CD4-positive, alpha-beta T cell treated with Interleukin-21 for 1 hour (primary cell): ENCODE measurements at regions not wholly inside any gene's neighbourhood (a gene's known extent, or its start where the extent isn't known, plus 50 kb on each side); places are given as distances from the start of the nearest gene placed in this dataset.

Experiments used
- DNase-seq: peaks from one replicate; pipeline ENCODE4 v3.0.0-alpha.2; 2020

DNA sequence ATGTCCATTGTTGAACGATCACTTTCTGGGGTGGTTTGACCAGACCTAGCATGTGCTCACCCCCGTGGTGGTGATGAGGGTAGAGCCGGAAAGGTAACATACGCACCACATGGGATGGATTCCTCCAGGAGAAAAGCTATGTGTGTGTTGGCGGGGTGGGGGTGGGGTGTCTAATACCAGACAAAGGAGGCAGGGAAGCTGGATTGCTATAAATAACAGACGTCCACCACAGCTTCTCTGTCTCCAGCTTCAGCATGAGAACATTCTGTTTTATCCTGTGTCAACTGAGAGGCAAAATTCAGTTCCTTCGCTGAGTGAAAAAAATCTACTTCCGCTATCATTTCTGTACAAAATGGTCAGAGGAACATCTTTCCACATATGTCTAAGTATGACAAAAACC is 151.0 kb downstream of the PCSK1 start:
- DNase-seq, result no peak

DNA sequence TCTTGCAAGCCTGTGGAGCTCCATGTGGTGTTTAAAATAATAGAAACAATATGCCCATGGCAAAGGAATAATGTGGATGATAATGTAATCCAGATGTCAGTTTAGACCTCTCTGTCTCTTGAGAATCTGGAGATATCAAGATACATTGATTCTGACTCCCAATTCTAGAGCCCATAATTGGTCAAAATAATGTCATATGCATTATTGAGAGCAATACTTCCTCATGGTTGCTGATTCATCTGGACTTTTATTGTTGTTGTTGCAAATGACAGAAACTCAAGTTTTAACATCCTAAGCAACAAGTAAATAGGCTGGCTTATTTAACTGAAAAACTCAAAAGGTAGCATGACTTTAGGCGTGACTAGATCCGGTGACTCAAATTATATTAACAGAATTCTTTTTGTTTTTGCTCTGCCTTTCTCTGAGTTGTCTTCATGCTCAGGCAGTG is 152.1 kb downstream of the PCSK1 start:
- DNase-seq, result no peak

DNA sequence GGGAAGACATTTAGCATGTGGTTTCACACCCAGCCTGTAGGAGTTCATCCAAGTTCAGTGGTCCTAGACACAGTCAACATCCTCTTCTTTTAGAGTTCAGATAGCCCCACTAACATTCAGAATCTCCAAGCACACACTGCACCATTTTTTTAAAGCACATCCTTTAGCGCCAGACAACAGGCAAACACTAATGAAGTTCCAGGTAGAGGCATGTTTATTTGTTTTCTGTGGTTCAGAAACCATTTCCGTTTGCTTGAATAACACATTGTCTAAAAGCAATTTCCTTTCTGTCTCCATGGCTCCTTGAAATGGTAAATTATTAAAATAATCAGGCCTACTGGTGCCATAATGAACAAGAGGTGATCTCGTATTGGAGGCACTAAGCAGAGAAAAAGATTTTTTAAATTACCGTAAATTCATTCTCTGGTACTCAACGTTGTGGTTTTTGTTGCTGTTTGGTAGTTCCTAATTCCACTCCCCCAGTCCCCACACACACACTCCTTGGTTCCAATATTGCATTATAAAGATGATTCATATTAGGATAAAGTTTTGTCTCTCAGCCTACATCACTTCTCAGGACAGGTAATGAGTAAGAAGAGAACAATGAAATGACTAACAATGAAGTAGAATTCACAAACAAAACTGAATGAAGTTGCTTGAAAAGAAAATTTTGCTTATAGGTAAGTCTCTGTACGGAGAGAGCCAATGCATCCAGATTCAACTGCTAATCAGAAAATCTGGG is 153.1 kb downstream of the PCSK1 start:
- DNase-seq, result no peak

DNA sequence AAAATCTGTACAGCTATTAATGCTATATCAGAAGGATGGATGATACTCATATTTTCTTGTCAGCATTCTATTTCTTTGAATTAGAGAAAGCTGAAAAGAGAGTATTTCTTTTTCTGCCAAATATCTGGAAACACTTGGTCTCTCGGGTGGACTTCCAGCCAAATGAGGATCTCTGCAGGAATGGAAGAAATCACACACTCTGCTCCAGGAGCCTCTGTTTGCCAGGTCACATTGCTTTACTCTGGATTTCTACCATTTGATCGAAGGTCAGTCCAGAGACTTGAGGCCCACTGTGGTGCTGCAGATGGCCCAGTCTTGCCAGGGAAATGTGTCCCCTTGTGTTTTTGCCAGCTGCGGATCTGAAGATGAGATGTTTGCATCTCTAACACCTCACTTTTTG is 154.1 kb downstream of the PCSK1 start:
- no peak for DNase-seq

DNA sequence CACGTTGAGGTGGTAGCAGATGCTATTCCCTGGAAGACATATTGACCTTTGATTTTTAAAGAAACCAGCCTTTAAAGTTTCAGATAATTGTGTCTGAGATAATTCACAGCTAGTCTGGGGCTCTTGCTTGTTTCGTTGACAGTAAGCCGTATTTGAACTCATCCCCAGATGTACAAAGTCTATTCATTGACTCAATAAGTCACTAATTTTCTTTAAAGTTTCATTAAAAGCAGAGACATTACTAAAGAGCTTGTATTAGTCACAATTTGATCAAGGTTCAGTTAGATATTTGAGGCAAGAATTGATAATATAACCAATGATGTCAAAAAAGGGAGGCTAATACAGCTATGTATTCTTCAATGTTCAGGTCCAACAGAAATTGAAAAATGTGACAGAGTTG is 158.0 kb downstream of the PCSK1 start:
- DNase-seq, result no peak

DNA sequence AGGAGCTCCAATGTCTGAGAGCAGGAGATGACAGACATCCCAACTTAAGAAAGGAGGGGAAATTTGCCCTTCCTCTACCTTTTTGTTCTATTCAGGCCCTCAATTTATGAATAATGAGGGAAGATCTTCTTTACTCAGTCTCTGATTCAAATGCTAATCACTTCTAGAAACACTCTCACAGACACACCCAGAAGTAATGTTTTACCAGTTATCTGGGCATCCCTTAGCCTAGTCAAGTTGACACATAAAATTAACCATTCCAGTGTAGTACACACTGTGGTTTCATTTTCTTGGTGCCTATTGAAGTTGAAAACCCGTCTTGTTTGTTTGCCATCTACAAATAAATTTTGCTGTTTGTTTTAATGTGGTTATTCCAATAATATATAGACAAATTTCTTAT is 167.6 kb downstream of the PCSK1 start:
- DNase-seq, result no peak

DNA sequence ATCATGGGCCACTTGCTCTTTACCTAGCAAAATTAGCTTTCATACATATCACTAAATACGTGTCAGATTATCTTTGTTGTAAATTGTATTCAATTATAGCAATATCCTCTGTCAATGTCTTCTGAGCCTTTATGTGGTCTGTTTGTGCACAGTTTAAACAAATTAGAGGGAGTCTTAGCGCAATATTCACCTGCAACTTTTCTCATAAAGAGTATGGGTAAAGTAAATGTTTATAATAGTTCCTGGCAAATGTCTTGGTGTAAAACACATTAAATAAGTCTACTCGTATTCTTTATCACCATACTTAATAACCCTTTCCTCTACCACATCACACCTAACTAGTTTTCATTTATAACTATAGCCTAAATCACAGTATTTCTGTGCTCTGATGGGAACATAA is 169.0 kb downstream of the PCSK1 start:
- no peak for DNase-seq

DNA sequence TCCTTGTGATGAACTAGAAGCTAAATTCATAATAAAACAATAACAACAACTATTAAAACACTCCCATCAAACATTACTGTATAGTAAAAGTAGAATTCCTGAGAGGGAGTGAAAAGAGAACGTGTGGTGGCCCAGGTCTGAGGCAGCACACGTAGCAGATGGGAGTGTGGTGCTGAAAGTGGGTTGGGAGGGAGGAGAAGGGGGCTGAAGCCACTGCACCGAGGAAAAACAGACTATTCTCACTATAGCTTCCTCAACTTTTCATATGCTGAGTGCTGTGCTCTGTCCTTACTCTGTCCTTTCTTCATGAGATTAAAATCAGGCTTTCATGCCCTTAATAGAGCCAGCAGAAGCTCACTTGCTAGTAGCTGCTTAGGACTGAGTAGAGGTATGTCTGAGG is 170.9 kb downstream of the PCSK1 start:
- DNase-seq, result no peak

DNA sequence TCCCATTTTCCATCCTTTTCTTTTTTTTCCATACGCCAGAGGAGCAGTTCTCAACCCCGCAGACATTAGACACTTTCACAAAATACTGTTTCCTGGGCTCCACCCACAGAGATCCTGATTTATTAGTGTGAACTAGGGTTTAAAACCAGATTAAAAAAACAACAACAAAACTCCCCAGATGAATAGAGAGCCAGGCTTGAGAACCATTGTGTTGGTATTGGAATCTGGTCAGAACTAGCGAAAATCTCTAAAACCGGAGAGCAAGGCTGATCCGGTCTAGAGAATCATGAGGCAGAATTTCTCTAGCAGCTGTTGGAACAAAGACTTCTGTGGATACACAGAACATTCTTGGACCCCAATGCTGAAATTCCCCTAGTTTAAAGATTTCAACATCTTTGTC is 173.0 kb downstream of the PCSK1 start:
- DNase-seq, result no peak

DNA sequence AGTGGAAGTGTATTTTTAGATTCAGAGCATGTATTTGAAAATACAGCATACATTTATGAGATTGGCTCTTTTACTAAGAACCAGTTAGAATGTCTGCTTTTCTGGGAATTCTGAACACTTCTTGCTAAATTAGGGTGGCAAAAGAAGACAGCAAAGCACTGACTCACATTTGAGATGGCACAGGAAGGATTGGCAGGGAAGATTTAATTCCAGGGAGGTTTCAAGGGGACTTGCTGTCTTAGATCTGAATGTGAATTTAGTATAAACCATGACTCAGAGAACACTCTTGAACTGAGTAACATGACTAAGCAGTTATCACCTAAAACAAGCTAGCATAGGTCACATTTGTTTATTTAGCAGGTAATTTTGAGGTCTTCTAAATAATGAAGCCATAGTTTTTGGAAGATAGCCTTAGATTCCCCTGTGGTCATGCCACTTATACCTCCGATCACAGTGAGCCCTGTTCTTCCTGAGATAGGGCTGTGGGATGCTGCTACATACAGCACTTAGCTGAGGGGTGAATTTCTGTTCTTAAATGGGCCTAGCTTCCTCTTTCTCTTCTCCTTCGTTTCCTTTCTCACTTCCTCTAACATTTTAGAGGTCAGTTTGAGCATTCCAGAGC is 173.8 kb downstream of the PCSK1 start:
- DNase-seq, result no peak

DNA sequence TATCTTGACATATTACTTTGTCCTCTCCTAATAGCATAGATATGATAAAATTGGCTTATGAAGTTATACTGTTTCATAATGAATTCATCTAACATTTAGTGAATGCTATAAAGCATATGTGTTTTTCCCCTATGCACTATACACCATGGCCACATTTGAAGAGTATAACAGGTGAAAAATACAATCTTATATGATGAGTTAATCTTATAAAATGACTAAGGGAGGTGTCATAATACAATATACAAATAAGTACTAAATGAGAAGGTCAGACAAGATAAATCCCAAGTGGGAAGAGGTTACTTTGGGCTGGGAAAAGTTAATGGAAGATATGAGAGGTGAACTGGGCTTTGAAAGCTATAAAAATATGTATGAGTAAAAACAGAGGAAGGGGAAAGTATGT is 174.4 kb downstream of the PCSK1 start:
- no peak for DNase-seq

DNA sequence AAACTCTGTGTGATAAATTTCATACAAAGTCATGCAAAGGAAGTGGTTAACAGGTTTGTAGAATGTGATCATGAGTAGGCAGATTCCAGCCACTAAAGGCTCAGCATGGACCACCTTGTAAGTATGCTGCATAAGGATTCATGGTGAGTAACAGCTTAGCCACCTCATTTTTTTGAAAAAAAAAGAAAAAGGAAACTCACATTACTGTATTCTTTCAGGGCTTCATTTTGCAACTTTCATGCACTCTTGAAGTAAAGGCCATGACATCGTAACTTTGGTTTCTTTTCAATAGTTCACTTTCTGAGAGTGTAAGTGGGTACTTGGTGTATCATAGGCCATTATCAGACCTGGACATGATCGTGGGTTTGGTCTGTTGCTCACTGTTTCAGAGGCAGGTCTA is 175.1 kb downstream of the PCSK1 start:
- no peak for DNase-seq

DNA sequence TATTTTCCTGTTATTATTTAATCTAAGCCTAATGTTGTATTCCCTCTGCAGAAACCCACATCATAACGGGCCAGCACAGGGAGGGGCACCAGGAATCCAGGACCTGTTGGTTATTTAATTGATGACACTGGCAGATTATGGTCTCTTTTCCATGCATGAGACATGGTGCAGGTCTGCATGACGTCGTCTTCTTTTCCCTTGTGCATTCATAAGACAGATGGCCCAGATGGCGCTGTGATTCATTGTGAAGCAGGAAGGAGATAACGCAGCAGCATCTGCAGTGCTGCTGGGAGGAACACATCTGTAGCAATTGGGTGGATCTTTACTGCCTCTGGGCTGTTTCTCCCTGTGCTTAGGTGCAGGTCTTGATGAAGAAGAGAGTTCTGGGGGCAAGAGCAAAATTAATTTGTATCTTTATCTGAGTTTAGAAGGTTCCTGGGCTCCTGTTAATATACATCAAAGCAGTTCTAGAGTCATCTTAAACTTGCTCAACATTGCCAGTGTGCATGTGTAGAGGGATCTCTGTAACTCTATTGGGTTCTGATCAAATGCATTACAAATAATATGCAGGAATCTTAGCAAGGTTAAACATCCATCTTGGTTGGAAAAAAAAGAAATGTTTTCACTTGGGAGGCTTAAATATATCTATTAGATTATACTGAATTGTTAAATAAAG is 176.1 kb downstream of the PCSK1 start:
- no peak for DNase-seq

DNA sequence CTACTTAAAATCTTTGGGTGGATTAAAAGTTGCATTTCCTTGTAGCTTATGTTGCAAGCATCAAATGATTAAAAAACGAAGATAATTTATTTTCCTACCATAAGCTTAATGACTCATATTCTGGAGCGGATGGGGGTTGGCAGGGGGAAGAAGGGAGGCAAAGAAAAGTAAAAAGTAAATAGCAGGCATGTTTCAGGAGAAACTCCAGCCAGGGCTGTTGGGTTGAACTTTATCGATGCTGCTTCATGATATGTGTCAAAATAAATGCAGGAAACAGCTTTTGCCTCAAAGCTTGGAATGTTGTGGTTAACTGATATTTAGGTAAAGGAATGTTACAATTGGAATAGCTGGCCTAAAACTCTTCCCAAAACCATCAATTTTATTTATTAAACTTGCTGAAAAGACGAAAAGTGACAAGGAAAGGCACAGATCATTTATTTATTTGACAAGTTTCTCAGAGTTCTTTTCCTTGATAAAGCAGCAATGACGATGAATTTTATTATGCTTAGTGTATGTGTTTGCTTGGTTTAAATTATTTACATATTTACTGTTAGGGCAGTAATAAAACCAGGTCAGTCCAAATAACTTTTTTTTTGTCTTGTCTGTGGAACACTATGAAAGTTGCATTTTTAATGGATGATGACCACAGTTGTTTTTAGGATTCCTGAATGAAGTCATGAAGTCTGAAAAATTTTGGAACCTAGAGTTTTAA is 177.9 kb downstream of the PCSK1 start:
- DNase-seq, result no peak

DNA sequence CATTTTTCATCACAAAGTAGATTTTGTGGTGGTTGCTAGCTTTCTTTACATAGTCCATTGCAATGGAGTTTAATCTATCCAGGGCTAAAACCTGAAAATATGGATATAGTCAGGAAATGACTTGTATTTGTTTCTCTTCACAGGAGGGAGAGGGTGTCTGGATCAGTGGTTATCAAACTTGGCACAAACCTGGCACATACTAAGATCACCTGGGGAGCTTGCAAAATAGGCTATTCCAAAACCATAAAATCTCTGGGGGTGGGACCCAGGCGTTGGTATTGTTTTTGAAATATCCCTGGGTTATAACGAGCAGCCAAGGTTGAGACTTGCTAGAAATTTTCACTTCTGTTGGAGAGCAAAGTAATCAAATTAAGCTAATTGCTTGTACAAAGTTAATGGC is 179.9 kb downstream of the PCSK1 start:
- DNase-seq, result no peak

DNA sequence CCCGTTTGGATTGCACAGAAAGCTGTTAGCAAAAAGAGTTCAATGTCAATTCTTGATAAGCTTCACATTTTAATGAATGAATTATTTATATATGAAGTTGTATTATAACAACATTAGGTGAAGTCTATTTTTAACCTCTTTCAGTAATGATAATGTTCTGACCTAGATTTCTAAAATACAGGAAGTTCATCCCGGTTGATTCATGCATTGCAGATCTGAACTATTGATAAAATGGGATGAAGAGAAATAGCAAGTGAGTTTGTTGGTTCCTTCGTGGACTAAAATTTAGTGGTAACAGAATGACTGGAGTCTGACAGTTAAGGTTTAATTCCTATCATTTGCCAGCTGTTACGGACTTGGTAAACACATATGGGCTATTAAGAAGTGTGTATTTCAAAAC is 180.5 kb downstream of the PCSK1 start:
- no peak for DNase-seq

DNA sequence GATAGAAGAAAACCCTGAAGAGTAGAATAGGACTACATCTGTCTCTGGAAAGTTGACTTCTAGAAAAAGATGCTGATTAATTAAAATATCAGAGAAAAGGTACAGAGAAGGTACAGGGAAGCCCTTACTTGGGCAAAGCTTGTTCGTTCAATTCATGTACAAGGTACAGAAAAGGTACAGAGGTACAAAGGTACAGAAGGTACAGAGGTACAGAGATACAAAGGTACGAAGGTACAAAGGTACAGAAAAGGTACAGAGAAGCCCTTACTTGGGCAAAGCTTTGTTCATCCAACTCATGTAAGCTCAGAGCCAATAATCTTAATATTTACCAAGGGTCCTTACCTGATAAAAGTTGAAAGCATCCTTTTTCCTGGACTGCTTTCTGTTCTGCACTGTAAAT is 182.3 kb downstream of the PCSK1 start:
- no peak for DNase-seq

DNA sequence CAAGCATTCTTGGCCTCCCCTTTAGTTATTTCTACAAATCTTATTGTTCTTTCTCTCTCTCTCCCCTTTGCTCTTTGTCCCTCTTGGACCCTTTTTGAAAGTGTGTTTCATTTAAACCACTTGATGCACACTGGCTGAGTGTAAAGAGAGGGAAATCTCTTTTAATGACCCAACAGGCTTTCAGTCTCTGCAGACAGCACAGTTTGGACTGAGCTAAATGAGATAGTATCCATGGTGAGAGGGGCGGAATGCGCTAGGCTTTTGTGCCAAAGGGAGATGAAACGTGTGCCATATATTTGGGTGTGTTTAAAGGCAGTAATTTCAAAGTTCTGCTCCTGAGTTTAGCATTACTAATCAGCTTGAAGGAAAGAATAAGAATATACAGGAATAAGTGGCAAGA is 184.9 kb downstream of the PCSK1 start:
- DNase-seq, result no peak

DNA sequence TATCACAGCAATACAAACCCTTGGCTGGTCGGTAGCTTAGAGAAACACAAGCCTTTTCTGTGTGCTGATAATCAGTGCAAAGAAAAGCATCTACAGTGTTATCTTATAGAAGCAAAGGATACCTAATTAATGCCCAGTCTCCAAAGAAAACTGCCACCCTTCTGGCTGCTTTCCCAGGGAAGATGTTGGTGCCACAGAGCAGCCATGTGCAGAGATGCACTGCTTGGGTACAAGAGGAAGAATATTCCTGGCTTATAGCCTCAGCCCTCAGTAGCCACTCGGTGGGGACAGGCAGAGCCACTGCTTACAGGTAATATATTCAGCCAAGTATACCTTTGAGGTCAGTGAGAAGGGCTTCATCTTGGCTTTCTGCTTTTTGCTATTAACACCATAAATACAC is 185.3 kb downstream of the PCSK1 start:
- DNase-seq, result no peak

DNA sequence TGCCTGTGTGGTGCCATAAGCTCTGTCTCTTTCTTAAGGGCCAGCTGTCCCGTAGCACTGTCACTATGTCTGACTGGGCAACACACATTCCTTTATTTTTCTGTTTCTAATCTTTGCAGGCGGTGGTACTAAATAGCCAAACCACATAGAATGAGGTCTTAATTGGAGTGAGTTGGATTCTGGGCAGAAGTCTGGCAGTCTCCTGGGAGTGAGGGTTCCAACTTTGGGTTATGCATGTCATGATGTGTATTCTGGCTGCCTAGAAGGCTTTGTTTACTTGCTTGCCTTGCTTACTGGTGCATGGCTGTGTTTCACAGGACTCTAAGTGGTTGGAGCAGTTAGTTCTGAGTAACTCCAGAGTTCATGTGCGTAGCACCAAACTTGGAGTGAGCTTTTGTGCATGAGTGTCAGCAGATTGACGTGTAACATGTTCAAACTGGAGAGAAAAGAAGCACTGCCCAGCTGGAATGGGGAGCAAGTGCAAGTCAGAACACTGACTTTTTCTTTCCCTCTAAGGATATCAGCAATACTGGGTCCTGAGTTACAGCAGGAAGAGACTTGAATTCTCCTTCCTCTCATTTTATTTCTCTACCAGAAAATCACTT is 185.8 kb downstream of the PCSK1 start:
- DNase-seq, result no peak

DNA sequence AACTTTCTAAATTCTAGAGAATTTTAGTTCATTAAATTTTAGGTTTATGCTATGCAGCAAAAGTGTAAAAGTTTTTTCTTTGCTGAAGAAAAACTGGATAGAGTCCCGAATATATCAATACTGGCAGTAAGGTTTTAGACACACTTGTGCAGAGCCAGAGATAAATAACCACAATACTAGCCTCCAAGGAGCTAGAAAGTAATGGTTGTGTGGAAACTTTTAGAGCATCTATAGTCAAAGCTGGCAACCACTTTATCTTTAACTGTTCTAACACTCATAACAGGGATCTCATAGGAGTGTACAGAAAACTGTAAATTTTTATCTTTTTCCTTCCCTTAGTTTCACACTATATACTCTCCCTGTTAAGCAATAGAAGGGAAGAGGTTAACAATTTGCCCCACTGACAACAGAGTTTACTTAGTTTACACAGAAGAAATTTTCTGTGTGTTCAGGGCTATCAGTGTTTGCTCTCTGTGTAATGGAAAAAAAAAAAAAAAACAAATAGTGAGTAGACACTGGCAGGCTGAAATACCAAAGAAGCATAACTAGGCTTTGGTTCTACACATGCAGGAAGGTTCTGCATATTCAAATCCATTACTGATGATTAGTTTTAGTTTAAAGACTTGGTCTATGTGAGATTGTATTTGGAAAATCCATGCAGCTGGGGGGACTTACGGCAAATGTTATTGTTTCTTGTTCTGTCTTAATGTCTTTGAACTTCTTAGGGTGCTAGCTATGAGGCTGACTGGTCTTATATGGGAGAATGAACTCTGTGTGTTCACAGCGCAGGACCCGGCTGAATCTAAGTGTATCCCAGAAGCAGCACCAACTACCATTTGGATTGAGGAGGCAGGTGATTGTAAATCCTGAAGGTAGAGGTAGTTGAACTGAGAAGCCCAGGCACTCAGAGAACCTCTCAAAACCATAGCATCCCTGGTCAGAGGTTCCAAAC is 187.6 kb downstream of the PCSK1 start:
- DNase-seq, result no peak

DNA sequence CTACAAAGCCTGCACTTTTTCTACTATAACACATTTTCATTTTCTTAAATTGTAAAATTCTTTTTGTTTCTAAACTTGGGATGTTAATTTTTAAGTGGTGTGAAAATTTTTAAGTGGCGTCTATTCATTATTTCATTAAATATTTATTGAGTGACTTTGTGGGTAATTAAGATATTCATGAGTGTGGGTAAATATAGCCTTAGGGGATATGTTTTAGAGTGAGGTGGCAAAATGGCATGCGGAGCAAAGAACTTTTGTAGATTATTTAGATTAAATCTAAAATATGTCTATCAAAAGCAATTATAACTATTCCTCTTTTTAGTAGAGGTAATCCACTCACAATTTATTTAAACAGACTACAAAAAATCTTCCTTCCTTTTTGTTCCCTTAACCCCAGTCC is 188.4 kb downstream of the PCSK1 start:
- DNase-seq, result no peak
